Karpas-422 (cell line): ENCODE measurements at regions not wholly inside any gene's neighbourhood (a gene's known extent, or its start where the extent isn't known, plus 50 kb on each side); places are given as distances from the start of the nearest gene placed in this dataset.
"Not testable (repeated sequence)": the region's sequence is repeated elsewhere in the genome, so short reads cannot be mapped to it uniquely, and the experiment has no call there.

Source experiments
- DNase-seq: peaks from one replicate; pipeline ENCODE4 v3.0.0-alpha.2; 2015
- H2AFZ ChIP-seq: fragments of 200-600 bp; sonication (generic); 2 replicates; pipeline ENCODE4 v1.6.1; 2014; ENCODE audit warnings: antibody characterized with exemption, low read length, mixed read lengths
- H3K27ac ChIP-seq: fragments of 200-600 bp; sonication (generic); 2 replicates; pipeline ENCODE4 v1.5.1; 2014; ENCODE audit warnings: mild to moderate bottlenecking, low read length, moderate library complexity
- H3K27me3 ChIP-seq: fragments of 200-600 bp; sonication (generic); 2 replicates; pipeline ENCODE4 v1.6.1; 2014; ENCODE audit warnings: low read length, mixed read lengths
- H3K36me3 ChIP-seq: fragments of 200-600 bp; sonication (generic); 2 replicates; pipeline ENCODE4 v1.6.1; 2014; ENCODE audit warnings: low read length, mixed read lengths; ENCODE audit not compliant: insufficient read depth
- H3K4me1 ChIP-seq: fragments of 200-600 bp; sonication (generic); 2 replicates; pipeline ENCODE4 v1.6.1; 2014; ENCODE audit warnings: mild to moderate bottlenecking, low read length, mixed read lengths
- H3K4me2 ChIP-seq: fragments of 200-600 bp; sonication (generic); 2 replicates; pipeline ENCODE4 v1.6.1; 2014; ENCODE audit warnings: low read length, low read depth, mild to moderate bottlenecking; ENCODE audit not compliant: poor library complexity, severe bottlenecking
- H3K4me3 ChIP-seq: fragments of 200-600 bp; sonication (generic); 2 replicates; pipeline ENCODE4 v1.5.1; 2014; ENCODE audit warnings: mild to moderate bottlenecking, antibody characterized with exemption, low read length, mixed read lengths
- H3K79me2 ChIP-seq: fragments of 200-600 bp; sonication (generic); 2 replicates; pipeline ENCODE4 v1.6.1; 2014; ENCODE audit warnings: mild to moderate bottlenecking, low read length, mixed read lengths
- H3K9ac ChIP-seq: fragments of 200-600 bp; sonication (generic); 2 replicates; pipeline ENCODE4 v1.6.0; 2014; ENCODE audit warnings: low read length
- H3K9me2 ChIP-seq: fragments of 200-600 bp; sonication (generic), shearing (Covaris generic); replicated peaks from 2 replicates; pipeline ENCODE4 v1.6.0; 2014; ENCODE audit warnings: mild to moderate bottlenecking, low read length, moderate library complexity; ENCODE audit not compliant: insufficient read depth
- H3K9me3 ChIP-seq: fragments of 300-700, 200-600 bp; sonication (generic); 2 replicates; pipeline ENCODE4 v1.6.1; 2014; ENCODE audit warnings: low read length, mixed read lengths
- H4K20me1 ChIP-seq: fragments of 200-600 bp; sonication (generic); 2 replicates; pipeline ENCODE4 v1.6.1; 2014; ENCODE audit warnings: mild to moderate bottlenecking, antibody characterized with exemption, low read length, low read depth; ENCODE audit not compliant: insufficient read depth

DNA sequence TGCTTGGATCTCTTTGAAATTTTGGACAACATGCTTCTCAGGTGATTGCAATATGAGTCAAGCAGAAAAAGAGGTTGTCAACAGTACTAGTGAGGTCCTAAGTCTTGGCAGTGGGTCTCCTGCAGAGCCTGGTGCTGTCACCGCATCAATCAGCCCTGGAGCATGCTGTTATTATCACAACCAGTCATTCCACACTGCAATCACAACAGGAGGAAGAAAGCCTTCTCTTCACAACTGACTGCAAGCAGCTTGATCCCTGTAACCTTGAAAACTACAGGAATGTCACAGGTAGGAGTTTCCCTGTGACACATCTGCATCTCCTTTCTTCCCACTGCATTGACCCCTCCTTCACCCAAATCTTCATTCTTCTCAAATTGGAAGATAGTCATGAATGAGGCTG is 451.1 kb upstream of the ATP11B start:
- peak overlapping the region; percentile 45 for H3K27ac ChIP-seq
- H3K9ac ChIP-seq = no peak overlapping the region
- H3K4me2 ChIP-seq = no peak overlapping the region
- no peaks in the 10 kb centered on the region for H3K36me3 ChIP-seq
- no peaks in the 10 kb centered on the region for H4K20me1 ChIP-seq
- no peak for DNase-seq
- no peak overlapping the region for H3K4me3 ChIP-seq
- peak overlapping the region; percentile 36 for H2AFZ ChIP-seq
- H3K9me3 ChIP-seq = peaks cover 5% of the 10 kb centered on the region; the same call in 1 of the 2 replicates
- no peaks in the 10 kb centered on the region for H3K9me2 ChIP-seq
- no peaks in the 10 kb centered on the region for H3K27me3 ChIP-seq
- no peaks in the 10 kb centered on the region for H3K79me2 ChIP-seq
- H3K4me1 ChIP-seq = peaks cover 18% of the 10 kb centered on the region

DNA sequence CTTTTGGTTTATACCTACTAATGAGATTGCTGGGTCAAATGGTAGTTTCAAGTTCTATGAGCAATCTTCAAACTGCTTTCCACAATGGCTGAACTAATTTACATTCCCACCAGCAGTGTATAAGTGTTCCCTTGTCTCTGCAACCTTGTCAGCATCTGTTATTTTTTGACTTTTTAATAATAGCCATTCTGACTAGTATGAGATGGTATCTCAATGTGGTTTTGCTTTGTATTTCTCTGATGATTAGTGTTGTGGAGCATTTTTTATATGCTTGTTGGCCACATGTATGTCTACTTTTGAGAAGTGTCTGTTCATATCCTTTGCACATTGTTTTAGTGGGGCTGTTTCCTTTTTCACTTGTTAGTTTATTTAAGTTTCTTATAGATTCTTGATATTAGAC is 449.3 kb upstream of the ATP11B start:
- not testable (repeated sequence) for H3K9me3 ChIP-seq, H3K27me3 ChIP-seq, H3K36me3 ChIP-seq, H3K9me2 ChIP-seq, H3K4me3 ChIP-seq, H4K20me1 ChIP-seq, H3K79me2 ChIP-seq, H2AFZ ChIP-seq, DNase-seq, H3K4me2 ChIP-seq, H3K27ac ChIP-seq, H3K9ac ChIP-seq
- H3K4me1 ChIP-seq = peaks cover 28% of the 10 kb centered on the region

GRCh38 chr3:182349051-182349450 is 444.3 kb upstream of the ATP11B start:
- peak overlapping the region; percentile 7 for H3K4me3 ChIP-seq
- no peaks in the 10 kb centered on the region for H3K27me3 ChIP-seq
- peaks cover 39% of the 10 kb centered on the region for H3K4me1 ChIP-seq
- no peaks in the 10 kb centered on the region for H4K20me1 ChIP-seq
- H3K9ac ChIP-seq = peak overlapping the region; percentile 47
- no peaks in the 10 kb centered on the region for H3K9me2 ChIP-seq
- peak overlapping the region; percentile 62 for H3K4me2 ChIP-seq
- peak overlapping the region; percentile 92 for H3K27ac ChIP-seq
- no peaks in the 10 kb centered on the region for H3K9me3 ChIP-seq
- H2AFZ ChIP-seq = peak overlapping the region; percentile 58
- H3K36me3 ChIP-seq = no peaks in the 10 kb centered on the region
- H3K79me2 ChIP-seq = no peaks in the 10 kb centered on the region
- DNase-seq = peak; percentile 73

- H3K4me1 ChIP-seq = peaks cover 39% of the 10 kb centered on the region
- no peak overlapping the region for H2AFZ ChIP-seq
- H3K4me2 ChIP-seq = peak overlapping the region; percentile 62
- H3K9me2 ChIP-seq = no peaks in the 10 kb centered on the region
- H3K36me3 ChIP-seq = no peaks in the 10 kb centered on the region
- H3K27me3 ChIP-seq = no peaks in the 10 kb centered on the region
- peak; percentile 85 for DNase-seq
- H4K20me1 ChIP-seq = no peaks in the 10 kb centered on the region
- H3K4me3 ChIP-seq = peak overlapping the region; percentile 19
- no peaks in the 10 kb centered on the region for H3K9me3 ChIP-seq
- peak overlapping the region; percentile 92 for H3K27ac ChIP-seq
- H3K9ac ChIP-seq = peak overlapping the region; percentile 47
- H3K79me2 ChIP-seq = no peaks in the 10 kb centered on the region
Observed at GRCh38 chr3:182349951-182350517, 443.3 kb upstream of the ATP11B start.

DNA sequence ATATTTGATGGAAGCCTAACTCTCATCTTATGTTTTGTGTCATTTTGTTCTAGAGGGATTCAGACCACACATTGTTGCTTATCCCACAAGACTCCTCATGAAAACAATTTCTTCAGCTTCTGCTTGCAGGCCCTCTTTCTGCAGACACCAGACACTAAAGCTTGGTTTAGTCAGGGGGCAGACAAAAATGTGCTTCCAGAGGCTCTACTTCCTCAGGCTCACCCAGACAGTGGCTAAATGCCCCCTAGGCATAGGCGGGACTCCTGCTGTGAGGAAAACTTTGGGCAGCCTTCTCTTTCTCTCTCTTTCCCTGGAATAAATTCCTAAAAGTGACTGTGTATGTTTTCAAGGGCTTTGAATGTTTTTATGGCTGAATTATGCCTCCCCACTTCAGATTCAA is 435.4 kb upstream of the ATP11B start:
- Histone ChIP-seq H3K79me2 (no peaks in the 10 kb centered on the region), H4K20me1 (no peaks in the 10 kb centered on the region), H3K27ac (no peak overlapping the region), H3K36me3 (no peaks in the 10 kb centered on the region), H3K27me3 (no peaks in the 10 kb centered on the region), H3K9me2 (no peaks in the 10 kb centered on the region), H3K4me3 (no peak overlapping the region), H3K9me3 (no peaks in the 10 kb centered on the region), H3K4me2 (no peak overlapping the region), H3K4me1 (peaks cover 33% of the 10 kb centered on the region), H2AFZ (peak overlapping the region; percentile 91), H3K9ac (no peak overlapping the region)
- no peak for DNase-seq

- no peak overlapping the region for H3K9ac ChIP-seq
- no peaks in the 10 kb centered on the region for H3K9me2 ChIP-seq
- H3K79me2 ChIP-seq = no peaks in the 10 kb centered on the region
- no peak overlapping the region for H3K27ac ChIP-seq
- no peak overlapping the region for H3K4me3 ChIP-seq
- H3K4me1 ChIP-seq = peaks cover 7% of the 10 kb centered on the region
- H2AFZ ChIP-seq = no peak overlapping the region
- no peaks in the 10 kb centered on the region for H3K27me3 ChIP-seq
- no peak for DNase-seq
- H3K4me2 ChIP-seq = no peak overlapping the region
- no peaks in the 10 kb centered on the region for H3K9me3 ChIP-seq
- H3K36me3 ChIP-seq = no peaks in the 10 kb centered on the region
- H4K20me1 ChIP-seq = no peaks in the 10 kb centered on the region
Observed at GRCh38 chr3:182364323-182364722, 429.0 kb upstream of the ATP11B start.

- no peak overlapping the region for H3K4me3 ChIP-seq
- no peak overlapping the region for H3K4me2 ChIP-seq
- no peak overlapping the region for H2AFZ ChIP-seq
- DNase-seq = no peak
- H3K9me2 ChIP-seq = no peaks in the 10 kb centered on the region
- H3K36me3 ChIP-seq = no peaks in the 10 kb centered on the region
- H3K9ac ChIP-seq = no peak overlapping the region
- peaks cover 3% of the 10 kb centered on the region; the same call in 1 of the 2 replicates for H3K4me1 ChIP-seq
- H3K9me3 ChIP-seq = no peaks in the 10 kb centered on the region
- no peaks in the 10 kb centered on the region for H3K27me3 ChIP-seq
- no peaks in the 10 kb centered on the region for H3K79me2 ChIP-seq
- no peak overlapping the region for H3K27ac ChIP-seq
- H4K20me1 ChIP-seq = no peaks in the 10 kb centered on the region
Observed at GRCh38 chr3:182364723-182365650, 428.3 kb upstream of the ATP11B start.

DNA sequence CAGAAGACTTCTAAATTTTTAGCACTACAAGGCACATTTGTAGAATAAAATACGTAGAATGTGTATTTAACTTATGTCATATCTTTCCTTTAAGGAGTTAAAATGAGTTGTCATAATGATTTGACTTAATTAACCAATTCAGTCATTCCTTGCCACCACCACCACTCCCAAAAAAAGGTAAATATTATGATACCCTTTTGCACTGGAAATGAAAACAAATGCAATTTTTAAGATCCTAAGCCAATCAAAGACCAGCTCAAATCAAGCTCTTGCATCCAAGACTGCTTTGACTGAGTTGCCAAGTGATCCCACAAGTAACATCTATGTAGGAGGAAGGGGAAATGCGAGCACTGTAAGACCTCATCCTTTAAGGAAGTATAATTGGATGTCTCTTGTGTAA is 426.6 kb upstream of the ATP11B start:
- H2AFZ ChIP-seq = no peak overlapping the region
- no peaks in the 10 kb centered on the region for H3K36me3 ChIP-seq
- no peak for DNase-seq
- H3K4me1 ChIP-seq = peaks cover 3% of the 10 kb centered on the region; the same call in 1 of the 2 replicates
- no peaks in the 10 kb centered on the region for H4K20me1 ChIP-seq
- H3K79me2 ChIP-seq = no peaks in the 10 kb centered on the region
- H3K9ac ChIP-seq = no peak overlapping the region
- no peak overlapping the region for H3K4me2 ChIP-seq
- no peak overlapping the region for H3K27ac ChIP-seq
- no peaks in the 10 kb centered on the region for H3K9me3 ChIP-seq
- H3K9me2 ChIP-seq = no peaks in the 10 kb centered on the region
- no peaks in the 10 kb centered on the region for H3K27me3 ChIP-seq
- no peak overlapping the region for H3K4me3 ChIP-seq
